IMR-90 (cell line): ENCODE measurements at regions not wholly inside any gene's neighbourhood (a gene's known extent, or its start where the extent isn't known, plus 50 kb on each side); places are given as distances from the start of the nearest gene placed in this dataset.

ENCODE experiments used
- CEBPB ChIP-seq: IDR thresholded peaks from 2 replicates; pipeline ENCODE4 v1.6.1; 2012; ENCODE audit warnings: low read depth, low read length, improper control_type of control experiment
- CHD1 ChIP-seq: IDR thresholded peaks from 2 replicates; pipeline ENCODE4 v1.6.1; 2012; ENCODE audit warnings: low read depth, low read length, improper control_type of control experiment
- MXI1 ChIP-seq: IDR thresholded peaks from 2 replicates; pipeline ENCODE4 v1.6.1; 2012; ENCODE audit warnings: low read depth, mild to moderate bottlenecking, low read length, moderate library complexity, borderline replicate concordance
- POLR2A ChIP-seq: IDR thresholded peaks from 2 replicates; pipeline ENCODE4 v1.6.1; 2012; ENCODE audit warnings: mild to moderate bottlenecking, low read depth, low read length
- SMC3 ChIP-seq: fragments of 150-350 bp; IDR thresholded peaks from 2 replicates; pipeline ENCODE4 v1.6.1; 2016; ENCODE audit warnings: low read depth, mild to moderate bottlenecking, antibody characterized with exemption, low read length, moderate library complexity
- TF ChIP-seq, protein P1 (sequence below): conservative IDR thresholded peaks from 2 replicates; pipeline ENCODE4 v1.5.1; 2012; ENCODE audit warnings: mild to moderate bottlenecking, low read depth, low read length, improper control_type of control experiment
- TF ChIP-seq, protein P2 (sequence below): fragments of 150-350 bp; IDR thresholded peaks from 2 replicates; pipeline ENCODE4 v1.6.1; 2017; ENCODE audit warnings: mild to moderate bottlenecking, antibody characterized with exemption, low read length, low read depth

DNA sequence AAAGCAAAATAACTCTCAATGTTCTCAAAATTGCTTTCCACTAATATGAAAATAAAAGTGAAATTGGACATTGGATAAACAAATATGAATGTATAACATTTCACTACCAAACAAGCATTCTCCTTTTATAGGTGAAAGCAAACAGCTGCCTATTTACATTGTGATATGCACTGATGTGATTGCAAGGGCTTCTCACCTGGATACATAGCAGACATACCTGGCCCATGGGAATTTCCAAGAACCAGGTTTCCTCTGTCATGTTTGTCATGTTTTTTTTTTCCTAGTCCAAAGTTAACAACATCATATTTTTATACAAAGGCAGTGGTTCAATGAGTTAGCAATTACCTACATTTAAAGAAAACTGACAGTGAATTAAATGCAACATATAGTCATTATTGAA is 228.5 kb downstream of the ANKRD50 start:
- TF ChIP-seq, protein P1, sequence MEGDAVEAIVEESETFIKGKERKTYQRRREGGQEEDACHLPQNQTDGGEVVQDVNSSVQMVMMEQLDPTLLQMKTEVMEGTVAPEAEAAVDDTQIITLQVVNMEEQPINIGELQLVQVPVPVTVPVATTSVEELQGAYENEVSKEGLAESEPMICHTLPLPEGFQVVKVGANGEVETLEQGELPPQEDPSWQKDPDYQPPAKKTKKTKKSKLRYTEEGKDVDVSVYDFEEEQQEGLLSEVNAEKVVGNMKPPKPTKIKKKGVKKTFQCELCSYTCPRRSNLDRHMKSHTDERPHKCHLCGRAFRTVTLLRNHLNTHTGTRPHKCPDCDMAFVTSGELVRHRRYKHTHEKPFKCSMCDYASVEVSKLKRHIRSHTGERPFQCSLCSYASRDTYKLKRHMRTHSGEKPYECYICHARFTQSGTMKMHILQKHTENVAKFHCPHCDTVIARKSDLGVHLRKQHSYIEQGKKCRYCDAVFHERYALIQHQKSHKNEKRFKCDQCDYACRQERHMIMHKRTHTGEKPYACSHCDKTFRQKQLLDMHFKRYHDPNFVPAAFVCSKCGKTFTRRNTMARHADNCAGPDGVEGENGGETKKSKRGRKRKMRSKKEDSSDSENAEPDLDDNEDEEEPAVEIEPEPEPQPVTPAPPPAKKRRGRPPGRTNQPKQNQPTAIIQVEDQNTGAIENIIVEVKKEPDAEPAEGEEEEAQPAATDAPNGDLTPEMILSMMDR: no peak
- TF ChIP-seq CHD1 (no peak), POLR2A (no peak), CEBPB (no peak), SMC3 (no peak), MXI1 (no peak)
- TF ChIP-seq, protein P2, sequence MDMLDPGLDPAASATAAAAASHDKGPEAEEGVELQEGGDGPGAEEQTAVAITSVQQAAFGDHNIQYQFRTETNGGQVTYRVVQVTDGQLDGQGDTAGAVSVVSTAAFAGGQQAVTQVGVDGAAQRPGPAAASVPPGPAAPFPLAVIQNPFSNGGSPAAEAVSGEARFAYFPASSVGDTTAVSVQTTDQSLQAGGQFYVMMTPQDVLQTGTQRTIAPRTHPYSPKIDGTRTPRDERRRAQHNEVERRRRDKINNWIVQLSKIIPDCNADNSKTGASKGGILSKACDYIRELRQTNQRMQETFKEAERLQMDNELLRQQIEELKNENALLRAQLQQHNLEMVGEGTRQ: no peak
